ENCODE measurements at regions not wholly inside any gene's neighbourhood (a gene's known extent, or its start where the extent isn't known, plus 50 kb on each side); places are given as distances from the start of the nearest gene placed in this dataset.
"Not testable (repeated sequence)": the region's sequence is repeated elsewhere in the genome, so short reads cannot be mapped to it uniquely, and the experiment has no call there.

- DNase-seq: no peak
Observed at GRCh38 chr3:16770792-16771191, 114.0 kb upstream of the PLCL2 start.

GRCh38 chr3:16773594-16773993, 111.2 kb upstream of the PLCL2 start:
- DNase-seq: not testable (repeated sequence)

GRCh38 chr3:16774536-16774935, 110.2 kb upstream of the PLCL2 start:
- not testable (repeated sequence) for DNase-seq

GRCh38 chr3:16784973-16785372, 99.8 kb upstream of the PLCL2 start:
- no peak for DNase-seq

GRCh38 chr3:16785465-16785864, 99.3 kb upstream of the PLCL2 start:
- DNase-seq: no peak

- no peak for DNase-seq
Observed at GRCh38 chr3:16788440-16789056, 96.2 kb upstream of the PLCL2 start.

DNA sequence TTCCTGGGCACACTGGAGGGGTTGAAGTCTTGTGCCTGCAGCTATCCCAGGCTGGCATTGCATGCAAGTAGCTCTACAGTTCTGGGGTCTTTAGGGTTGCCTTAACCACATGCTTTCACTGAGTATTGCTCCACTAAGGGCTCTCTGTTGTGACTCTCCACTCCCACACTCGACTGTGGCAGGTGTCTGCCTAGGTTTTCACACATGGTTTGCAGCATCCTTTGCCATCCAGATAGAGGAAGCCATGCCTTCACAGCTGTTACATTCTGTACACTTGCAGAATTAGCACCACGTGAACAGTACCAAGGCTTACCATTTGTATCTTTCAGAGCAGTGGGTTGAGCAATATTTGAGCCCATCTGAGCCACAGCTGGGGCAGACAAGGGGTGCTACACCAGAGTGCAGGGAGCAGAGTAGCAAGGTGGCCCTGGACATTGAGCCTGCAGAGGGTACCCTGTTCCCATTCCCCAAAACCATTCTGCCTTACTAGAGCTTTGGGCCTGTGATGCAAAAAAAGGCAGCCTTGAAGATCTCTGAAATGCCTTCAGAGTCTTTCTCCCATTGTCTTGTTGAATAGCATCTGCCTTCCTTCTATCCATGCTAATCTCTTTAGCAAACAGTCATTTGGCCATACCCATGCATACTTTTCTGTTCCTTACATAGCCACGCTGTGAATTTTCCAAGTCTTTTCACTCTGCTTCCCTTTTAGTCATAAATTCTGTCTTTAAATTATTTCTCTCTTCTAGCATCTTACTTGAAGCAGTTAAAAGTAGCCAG, 95.2 kb upstream of the PLCL2 start:
- DNase-seq: no peak

DNA sequence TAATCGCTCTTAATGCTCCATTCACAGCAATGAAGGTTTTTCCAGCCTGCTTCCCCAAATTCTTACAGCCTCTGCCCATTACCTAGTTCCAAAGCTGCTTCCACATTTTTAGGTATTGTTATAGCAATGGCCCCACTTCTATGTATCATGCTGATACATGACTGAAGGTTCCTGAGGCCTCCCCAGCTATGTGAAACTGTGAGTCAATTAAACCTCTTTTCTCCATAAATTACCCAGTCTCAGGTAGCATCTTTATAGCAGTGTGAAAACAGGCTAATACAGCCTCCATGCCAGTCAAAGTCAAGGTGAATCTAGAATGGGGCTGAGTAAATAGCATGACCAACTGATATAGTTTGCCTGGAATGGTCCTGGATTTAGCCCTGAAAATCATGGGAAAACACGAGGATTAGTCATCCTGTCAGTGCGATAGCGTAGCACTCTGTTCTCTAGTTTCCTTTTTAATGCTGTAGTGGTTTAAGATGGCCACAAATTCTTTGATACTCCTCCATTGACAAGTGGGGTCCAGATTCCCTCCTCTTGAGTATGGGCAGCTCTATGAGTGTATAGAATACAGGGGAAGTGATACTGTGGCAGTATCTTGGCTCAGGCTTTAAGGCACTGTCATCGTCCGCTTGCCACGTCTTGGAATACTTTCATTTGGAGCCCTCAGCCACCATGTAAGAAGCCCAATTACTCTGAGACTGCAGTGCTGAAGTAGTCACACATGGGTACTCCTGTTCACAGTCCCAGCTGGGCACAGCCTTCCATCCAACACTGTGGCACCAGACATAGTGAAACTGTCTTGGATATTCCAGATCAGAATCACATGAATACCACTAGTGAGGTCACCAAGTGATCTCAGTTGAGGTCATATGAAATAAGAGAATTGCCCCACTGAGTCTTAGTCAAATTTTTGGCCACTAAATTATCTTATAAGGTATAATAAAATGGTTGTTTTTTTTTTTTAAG, 94.0 kb upstream of the PLCL2 start:
- DNase-seq: no peak

DNA sequence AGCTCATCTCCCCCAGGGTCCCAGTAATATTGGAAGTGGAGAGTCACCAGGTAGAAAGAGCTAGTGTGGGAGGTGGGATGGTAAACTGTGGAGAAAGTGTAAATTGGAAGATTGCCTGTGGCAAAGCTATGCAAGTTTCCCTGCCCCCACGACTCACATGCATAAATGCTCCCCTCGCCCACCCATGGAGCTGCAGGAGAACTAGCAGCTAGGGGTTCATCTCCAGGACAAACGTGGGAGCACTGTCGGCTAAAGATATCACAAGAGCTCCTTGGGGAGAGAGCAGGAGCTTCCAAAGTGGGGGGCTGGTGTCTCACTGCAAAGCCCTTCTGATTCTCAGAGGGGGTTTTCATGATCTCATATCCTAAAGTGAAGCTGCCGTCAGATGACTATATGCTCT, 91.4 kb upstream of the PLCL2 start:
- DNase-seq: no peak

GRCh38 chr3:16794257-16794656, 90.5 kb upstream of the PLCL2 start:
- no peak for DNase-seq

DNA sequence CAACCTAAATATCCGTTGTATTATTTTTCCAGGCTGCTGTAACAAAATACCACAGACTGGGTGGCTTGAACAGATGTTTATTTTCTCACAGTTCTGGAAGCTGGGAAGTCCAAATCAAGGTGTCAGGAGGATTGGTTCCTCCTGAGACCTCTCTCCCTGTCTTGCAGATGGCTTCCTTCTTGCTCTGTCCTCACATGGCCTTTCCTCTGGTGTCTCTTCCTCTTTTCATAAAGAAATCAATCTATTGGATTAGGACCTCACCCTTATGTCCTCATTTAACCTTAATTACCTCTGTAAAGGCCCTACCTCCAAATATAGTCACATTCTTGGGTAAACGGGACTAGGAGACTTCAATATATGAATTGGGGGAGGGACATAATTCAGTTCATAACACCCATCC, 89.2 kb upstream of the PLCL2 start:
- no peak for DNase-seq

GRCh38 chr3:16797831-16798230, 86.9 kb upstream of the PLCL2 start:
- no peak for DNase-seq

DNA sequence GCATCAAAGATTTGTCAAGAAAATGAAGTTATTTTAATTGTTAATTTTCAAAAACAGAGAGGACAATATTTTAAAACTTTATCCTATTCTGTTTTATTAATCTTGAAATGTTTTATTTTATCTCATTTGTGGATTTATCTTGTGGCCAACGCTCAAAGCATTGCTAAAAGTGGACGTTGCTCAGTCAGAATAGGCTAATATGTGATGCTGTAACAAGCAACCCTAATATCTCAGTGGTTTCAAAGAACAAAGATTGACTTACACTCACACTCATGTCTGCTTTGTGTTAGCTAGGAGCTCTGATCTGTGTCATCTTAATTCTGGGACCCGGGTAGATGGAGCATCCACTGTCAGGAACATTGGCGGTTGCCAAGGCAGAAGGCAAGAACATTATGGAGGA, 86.0 kb upstream of the PLCL2 start:
- no peak for DNase-seq

DNA sequence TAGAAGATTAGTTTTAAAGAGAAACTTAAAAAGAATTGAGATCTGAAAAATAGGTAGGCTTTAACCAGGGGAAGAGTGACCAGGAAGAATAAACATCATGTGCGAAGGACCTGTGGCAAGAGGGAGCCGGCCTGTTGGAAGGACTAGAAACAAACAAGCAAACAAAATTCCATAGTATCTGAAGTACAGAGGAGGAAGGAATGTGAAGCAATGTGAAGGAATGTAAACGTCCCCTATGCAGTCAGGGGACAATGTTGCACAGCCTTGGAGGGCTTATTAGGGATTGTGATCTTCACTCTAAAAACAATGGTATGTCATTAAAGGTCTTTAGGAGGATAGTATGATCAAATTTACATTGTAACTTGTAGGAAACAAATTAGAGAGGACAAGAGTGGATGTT, 84.4 kb upstream of the PLCL2 start:
- no peak for DNase-seq

DNA sequence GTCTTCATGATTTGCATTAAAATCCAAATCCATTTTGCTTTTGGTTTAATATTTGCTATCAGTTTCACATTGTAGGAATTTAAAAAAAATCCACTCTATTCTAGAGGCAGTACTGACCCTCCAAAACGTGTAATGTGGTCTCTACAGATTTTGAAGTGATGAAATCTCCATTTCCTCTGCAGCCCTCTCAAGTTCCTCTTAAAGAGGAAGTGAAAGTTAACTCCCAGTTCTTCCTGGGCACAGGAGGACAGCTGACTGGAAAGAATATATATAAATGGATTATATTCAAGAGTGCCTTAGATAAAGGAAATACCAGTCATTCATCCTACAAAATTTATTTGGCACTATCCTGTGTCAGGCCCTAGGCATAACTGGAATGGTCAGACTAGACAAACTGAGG, 83.5 kb upstream of the PLCL2 start:
- no peak for DNase-seq

DNA sequence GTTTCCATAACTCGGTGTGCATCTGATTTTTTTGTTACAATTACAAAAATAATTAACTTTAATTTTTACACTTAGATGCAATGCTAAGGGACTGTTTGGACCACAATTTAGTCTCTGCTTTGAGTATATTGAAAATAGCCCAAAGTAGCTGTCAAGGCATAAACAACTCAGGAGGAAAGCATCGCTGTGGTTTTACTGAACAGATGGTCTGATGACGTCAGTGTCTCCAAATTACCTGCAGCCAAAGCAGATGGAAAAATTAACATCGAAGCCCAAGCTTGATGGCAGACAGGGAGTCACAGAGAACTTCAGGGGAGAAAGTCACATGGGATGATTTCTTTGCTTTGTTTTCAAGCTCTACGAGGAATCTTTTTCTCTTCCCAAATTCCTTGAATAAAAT, 83.1 kb upstream of the PLCL2 start:
- DNase-seq: no peak

GRCh38 chr3:16802389-16802788, 82.4 kb upstream of the PLCL2 start:
- no peak for DNase-seq

GRCh38 chr3:16803019-16803418, 81.7 kb upstream of the PLCL2 start:
- DNase-seq: no peak

GRCh38 chr3:16807391-16807790, 77.4 kb upstream of the PLCL2 start:
- DNase-seq: no peak

- DNase-seq: no peak
Observed at GRCh38 chr3:16808393-16809107, 76.2 kb upstream of the PLCL2 start.

- no peak for DNase-seq
Observed at GRCh38 chr3:16809482-16809881, 75.3 kb upstream of the PLCL2 start.

GRCh38 chr3:16809993-16810392, 74.8 kb upstream of the PLCL2 start:
- no peak for DNase-seq
